ENCODE measurements at regions not wholly inside any gene's neighbourhood (a gene's known extent, or its start where the extent isn't known, plus 50 kb on each side); places are given as distances from the start of the nearest gene placed in this dataset.

DNA sequence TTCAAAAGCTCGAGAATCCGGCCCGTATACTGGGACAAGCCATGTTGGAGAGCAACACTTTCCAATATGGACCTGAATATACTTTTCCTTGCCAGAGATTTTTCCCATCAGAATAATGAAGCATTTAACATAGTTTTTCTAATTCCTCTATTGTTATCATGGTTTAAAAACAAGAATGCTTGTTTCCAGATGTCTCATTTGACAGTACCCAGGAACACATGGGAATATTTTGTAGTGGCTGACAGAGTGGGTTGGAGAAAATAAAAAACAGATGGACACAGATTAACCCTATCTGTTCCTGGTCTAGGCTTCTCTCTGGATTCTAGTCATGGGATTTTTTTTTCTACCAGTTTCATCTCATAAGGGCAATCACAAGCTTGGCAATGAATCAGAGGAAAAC lies 164.8 kb upstream of the CEP162 start:
- TF ChIP-seq REST (IDR thresholded peaks at IDR 0.05; ENCODE audit: low read depth), result no peak
- no peak for TF ChIP-seq CEBPB (IDR thresholded peaks at IDR 0.05)
- TF ChIP-seq TAF1 (IDR thresholded peaks at IDR 0.05; ENCODE audit: low read depth), result no peak
- TF ChIP-seq RAD21 (IDR thresholded peaks at IDR 0.05; ENCODE audit: low read depth), result no peak
- TF ChIP-seq EGR1 (IDR thresholded peaks at IDR 0.05), result no peak
